COLO668 (cell line): ENCODE measurements at regions not wholly inside any gene's neighbourhood (a gene's known extent, or its start where the extent isn't known, plus 50 kb on each side); places are given as distances from the start of the nearest gene placed in this dataset.
"Not testable (repeated sequence)": the region's sequence is repeated elsewhere in the genome, so short reads cannot be mapped to it uniquely, and the experiment has no call there.

Experiments
- DNase-seq: peaks from one replicate; lab custom pipeline; 2025; ENCODE audit not compliant: unreplicated experiment; lab: John Stamatoyannopoulos, UW

- no peak for DNase-seq
Observed at GRCh38 chr18:76610933-76611749, 116.1 kb upstream of the ZNF516 start.

- DNase-seq: no peak
Observed at GRCh38 chr18:76610012-76610411, 115.0 kb upstream of the ZNF516 start.

DNA sequence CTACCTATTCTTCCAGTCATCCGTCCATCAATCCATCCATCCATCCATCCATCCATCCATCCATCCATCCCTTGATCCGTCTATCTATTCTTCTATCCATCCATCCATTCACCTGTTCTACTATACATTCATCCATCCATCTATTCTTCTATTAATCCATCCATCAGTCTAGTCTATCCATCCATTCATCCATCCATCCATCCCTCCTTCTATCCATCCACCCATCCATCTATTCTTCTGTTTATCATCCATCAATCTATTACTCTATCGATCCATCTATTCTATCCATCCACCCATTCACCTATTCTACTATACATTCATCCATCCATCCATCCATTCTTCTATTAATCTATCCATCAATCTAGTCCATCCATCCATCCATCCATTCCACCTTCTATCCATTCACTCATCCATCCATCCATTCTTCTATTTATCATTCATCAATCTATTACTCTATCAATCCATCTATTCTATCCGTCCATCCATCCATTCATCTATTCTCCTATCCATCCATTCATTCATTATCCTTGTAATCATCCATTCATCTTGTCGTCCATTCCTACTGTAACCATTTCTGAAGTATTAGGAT, 110.4 kb upstream of the ZNF516 start:
- DNase-seq: no peak

GRCh38 chr18:76604935-76605240, 109.8 kb upstream of the ZNF516 start:
- DNase-seq: no peak

DNA sequence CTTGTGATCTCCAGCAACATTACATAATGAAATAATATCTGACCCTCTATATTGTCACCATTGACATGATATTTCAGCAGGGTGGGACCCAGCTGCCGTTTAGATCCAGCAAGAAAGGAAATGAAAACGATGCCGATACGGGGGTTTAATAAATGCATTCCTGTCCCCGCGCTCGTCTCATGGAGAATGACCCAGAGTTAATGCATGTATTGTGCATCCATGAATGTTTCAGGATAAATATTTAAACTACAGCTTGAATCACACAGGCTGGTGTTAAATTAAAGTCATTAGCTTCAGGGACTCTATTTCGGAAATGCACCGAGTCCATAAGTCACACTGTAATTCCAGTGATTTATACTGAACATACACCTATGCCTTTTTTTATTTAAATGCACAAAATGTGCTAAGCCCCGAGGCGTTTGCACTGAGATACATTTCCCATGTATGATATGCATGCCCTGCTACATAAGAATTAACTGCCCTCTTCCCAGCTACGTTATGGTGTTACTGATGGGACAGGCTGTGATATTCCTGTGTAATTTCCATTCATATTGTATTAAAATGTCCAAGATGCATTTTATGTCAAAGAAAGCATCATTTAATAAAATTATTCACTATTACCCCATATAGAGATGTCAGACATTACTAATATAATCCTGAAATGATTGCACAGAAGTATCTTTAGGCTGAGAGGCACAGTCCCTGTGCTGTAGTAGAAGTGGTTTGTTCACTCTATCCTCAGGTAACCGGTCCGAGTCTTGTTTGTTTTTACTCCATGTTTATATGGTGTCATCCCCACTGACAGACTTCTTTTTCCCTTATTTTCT, 109.3 kb upstream of the ZNF516 start:
- DNase-seq: no peak

DNA sequence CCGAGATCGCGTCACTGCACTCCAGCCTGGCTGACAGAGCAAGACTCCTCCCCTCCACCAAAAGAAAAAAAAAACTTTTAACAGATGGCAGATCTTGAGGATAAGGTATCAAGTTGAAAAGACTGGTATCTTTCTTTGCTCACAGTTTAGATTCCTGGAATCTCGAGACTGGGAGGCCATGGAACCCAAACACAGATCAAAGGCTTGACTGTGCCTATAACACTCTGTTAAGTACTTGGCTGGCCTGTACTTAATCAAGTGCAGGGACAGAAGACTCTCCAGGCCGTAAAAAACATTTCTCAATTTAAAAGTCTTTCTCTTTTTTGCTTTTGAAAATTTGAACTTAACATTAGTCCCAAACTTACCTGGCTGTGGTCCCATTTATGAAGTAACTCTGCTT, 107.1 kb upstream of the ZNF516 start:
- no peak for DNase-seq

DNA sequence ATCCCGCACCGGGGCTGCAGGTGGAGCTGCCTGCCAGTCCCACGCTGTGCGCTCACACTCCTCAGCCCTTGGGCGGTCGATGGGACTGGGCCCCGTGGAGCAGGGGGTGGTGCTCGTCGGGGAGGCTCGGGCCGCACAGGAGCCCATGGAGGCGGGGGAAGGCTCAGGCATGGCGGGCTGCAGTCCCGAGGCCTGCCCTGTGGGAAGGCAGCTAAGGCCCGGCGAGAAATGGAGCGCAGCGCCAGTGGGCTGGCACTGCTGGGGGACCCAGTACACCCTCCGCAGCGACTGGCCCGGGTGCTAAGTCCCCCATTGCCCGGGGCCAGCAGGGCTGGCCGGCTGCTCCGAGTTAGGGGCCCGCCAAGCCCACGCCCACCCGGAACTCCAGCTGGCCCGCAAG, 105.0 kb upstream of the ZNF516 start:
- not testable (repeated sequence) for DNase-seq

GRCh38 chr18:76594966-76595365, 99.9 kb upstream of the ZNF516 start:
- DNase-seq: no peak

- DNase-seq: no peak
Observed at GRCh38 chr18:76593843-76594242, 98.8 kb upstream of the ZNF516 start.

DNA sequence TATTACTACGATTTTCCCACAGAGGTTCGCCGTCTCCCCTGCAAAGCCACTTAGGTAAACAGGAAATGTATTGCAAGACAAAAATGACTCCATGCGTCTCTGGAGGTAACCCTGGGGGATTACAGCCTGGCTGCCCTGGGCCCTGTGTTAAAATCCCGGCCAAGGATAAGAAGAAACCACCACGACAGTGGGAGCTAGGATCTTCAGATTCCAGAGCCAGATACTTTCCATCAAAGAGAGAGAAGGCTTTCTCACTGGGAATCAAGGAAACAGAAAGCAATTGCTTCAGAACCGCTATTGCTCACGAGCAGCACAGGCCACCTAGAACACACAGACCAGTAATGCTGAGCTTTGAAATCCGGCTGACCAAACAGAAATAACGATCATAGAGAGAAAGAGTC, 97.9 kb upstream of the ZNF516 start:
- no peak for DNase-seq

DNA sequence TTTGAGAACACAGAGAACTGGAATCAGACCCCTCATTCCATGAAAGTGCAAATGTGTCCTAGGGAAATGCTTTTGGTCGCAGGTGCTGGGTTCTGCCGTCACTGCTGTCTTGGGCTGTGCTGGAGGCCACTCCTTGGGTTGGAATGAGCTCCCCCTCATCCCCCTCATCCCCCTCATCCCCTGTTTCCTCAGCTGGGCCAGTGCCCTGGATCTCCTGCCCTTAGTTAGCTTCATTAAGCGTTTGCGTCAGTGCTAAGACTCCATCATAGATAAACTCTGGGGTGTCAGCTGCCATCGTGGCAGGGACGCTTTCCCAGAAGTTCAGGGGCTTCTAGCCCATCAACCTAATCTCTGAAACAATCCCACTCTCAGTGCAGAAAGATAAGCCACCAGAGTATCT, 97.1 kb upstream of the ZNF516 start:
- no peak for DNase-seq

DNA sequence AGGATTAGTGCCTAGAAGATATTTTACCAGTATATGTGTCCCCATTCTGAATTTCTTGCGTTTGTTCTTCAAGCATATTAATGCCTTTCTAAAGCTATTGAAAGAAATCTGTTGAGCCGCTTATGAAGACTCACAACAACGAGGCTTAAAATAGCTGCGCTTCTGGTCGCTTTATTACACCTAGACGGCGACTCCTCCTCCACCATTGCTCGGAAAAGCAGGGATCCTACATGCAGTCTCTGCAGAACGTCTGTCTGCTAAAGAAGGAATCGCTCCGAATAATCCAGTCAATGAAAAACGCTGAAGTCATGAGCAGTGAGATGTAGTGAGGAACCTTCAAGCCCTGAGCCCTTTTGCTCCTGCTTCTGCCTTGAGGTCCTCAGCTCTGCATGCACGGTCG, 94.8 kb upstream of the ZNF516 start:
- no peak for DNase-seq

- no peak for DNase-seq
Observed at GRCh38 chr18:76589316-76589715, 94.3 kb upstream of the ZNF516 start.

- no peak for DNase-seq
Observed at GRCh38 chr18:76588601-76589226, 93.7 kb upstream of the ZNF516 start.

DNA sequence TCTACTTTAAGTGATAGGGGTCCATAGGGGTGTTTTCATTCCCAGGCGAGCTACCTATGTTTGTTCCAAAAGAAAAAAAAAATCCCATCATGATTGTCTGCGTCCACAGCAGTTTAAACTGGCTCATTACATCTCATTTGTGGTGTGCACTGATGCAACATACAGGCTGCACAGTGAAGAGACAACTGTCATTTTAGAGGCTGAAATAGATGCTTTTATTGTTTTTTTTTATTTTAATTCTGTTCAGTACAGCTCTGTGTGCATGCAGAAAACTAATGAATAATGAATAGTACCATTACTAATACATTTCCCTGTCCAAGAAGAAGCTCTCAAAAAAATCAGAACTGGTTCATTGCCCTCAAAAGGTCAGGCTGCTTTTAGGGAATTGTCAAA, 92.8 kb upstream of the ZNF516 start:
- DNase-seq: no peak

GRCh38 chr18:76587147-76587878, 92.3 kb upstream of the ZNF516 start:
- DNase-seq: no peak

DNA sequence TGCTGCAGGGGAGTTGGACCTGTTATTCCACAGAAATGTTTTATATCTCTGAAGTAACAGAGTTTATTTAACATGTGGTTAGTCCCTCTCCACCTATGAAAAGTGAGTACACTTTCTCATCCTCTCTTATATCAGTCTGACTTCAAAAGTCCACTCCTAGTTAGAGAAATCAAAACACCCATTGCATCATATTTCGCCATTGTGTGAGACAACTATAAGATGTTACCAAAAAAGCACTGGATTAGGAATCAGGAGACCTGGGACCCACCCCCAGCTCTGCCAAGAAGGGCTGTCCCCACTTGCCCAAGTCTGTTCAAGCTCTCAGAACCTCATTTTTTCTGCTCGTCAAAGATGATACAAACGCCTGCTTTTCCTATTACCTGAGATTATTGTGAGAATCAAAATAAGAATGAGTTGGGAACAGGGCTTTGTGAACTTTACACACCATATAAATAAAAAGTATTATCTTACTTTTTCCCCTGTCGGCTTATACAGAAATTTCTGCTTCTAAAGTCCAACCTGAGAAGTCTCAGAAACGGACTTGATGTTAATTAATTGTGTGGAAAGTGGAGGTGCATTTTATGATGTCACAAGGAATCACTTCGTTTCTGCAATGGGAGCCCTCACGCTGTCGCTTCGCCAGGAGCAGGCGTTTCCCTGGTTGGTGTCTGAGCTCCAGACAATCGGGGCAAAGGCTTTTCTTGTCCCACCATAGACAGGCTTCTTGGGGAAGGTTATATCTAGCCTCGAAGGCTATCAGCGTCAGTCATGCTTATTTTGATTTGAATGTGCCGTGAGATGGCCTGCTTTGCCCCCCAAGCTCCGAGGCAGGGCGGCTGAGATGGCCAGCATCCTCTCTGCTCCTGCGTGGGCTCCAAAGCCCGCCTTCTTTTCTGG, 89.6 kb upstream of the ZNF516 start:
- no peak for DNase-seq

DNA sequence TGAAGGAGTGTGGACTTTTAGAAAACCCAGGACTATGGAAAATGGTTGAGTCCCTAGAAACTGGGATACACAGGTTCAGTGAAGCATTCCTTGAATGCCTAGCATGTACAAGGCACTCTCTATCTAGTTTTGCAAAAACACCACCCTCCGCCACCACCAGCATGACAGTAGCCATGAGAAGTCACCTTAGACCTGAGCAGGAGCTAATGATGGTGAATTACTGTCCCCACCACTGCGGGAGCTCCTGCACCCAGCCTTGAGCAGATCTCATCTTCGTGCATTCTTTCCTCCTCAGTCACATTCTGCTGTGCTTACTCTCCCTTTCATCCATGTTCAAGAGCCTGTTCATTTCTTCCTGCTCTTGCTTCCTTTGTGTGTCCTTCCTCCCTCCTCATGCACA, 86.2 kb upstream of the ZNF516 start:
- DNase-seq: no peak

DNA sequence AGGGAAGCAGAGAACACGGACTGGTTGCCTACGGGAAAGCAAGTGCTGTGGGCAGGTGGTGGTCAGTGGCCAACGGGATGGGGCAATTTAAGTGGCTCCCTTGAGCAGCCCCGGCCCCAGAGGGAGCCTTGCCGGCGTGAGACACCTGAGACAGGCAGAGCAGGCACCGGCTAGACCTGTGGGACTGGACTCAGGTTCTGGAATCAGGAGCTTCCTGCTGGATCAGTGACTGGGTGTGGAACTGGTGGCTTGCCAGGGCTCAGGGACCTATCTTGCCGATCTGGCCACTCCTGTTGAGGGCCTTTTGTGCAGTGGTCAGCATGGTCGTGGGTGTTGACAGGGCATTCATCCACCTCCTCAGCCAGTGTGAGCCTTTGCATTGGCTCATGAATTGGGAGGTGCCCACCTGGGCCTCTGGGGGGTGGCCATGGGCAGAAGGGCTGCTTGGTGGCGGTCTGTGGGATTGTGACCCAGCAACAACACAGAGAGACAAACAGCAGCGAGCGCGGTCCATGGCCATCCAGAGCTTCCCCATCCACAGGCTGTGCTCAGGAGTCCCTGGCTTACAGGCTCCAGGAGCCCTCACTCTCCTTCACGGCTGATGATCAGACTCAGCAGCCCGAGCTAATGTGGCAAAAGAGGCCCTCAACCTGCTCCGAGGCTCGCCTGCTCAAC, 85.4 kb upstream of the ZNF516 start:
- no peak for DNase-seq

GRCh38 chr18:76579301-76579695, 84.3 kb upstream of the ZNF516 start:
- DNase-seq: no peak
